GM12873 (cell line): ENCODE measurements at regions not wholly inside any gene's neighbourhood (a gene's known extent, or its start where the extent isn't known, plus 50 kb on each side); places are given as distances from the start of the nearest gene placed in this dataset.

Source experiments
- CTCF ChIP-seq: IDR thresholded peaks from 2 replicates; pipeline ENCODE4 v1.5.1; 2012; ENCODE audit warnings: low read depth, mild to moderate bottlenecking, moderate library complexity, low read length, control low read depth; ENCODE audit not compliant: insufficient read depth; ENCODE audit errors: missing control alignments

GRCh38 chr18:43772907-43773306 lies 495.6 kb upstream of the SYT4 start:
- no peak for TF ChIP-seq CTCF

GRCh38 chr18:43774497-43774896 lies 497.2 kb upstream of the SYT4 start:
- TF ChIP-seq CTCF: no peak

GRCh38 chr18:43775591-43775990 lies 498.3 kb upstream of the SYT4 start:
- no peak for TF ChIP-seq CTCF

GRCh38 chr18:43776997-43777396 lies 499.7 kb upstream of the SYT4 start:
- no peak for TF ChIP-seq CTCF

- no peak for TF ChIP-seq CTCF
These were observed 500.5 kb upstream of the SYT4 start for GRCh38 chr18:43777636-43778304.

GRCh38 chr18:43780782-43781340 lies 503.6 kb upstream of the SYT4 start:
- no peak for TF ChIP-seq CTCF

- no peak for TF ChIP-seq CTCF
These were observed 507.9 kb upstream of the SYT4 start for GRCh38 chr18:43785158-43785557.
